HEK293 (cell line): ENCODE measurements at regions not wholly inside any gene's neighbourhood (a gene's known extent, or its start where the extent isn't known, plus 50 kb on each side); places are given as distances from the start of the nearest gene placed in this dataset.

Experiments used
- REPIN1 ChIP-seq: fragments of 450-650 bp; formaldehyde crosslinking; IDR thresholded peaks from 2 replicates; pipeline ENCODE4 v1.5.1; 2017; ENCODE audit warnings: missing biosample characterization, missing genetic modification characterization, low read depth
- SCRT2 ChIP-seq: fragments of 450-650 bp; formaldehyde crosslinking; IDR thresholded peaks from 2 replicates; pipeline ENCODE4 v1.5.1; 2016; ENCODE audit warnings: missing biosample characterization, missing genetic modification characterization
- SP7 ChIP-seq: fragments of 450-650 bp; formaldehyde crosslinking; IDR thresholded peaks from 2 replicates; pipeline ENCODE4 v1.5.1; 2016; ENCODE audit warnings: missing biosample characterization, missing genetic modification characterization
- YY1 ChIP-seq: fragments of 450-650 bp; formaldehyde crosslinking; IDR thresholded peaks from 2 replicates; pipeline ENCODE4 v1.5.1; 2018; ENCODE audit warnings: missing biosample characterization, missing genetic modification characterization
- ZBTB21 ChIP-seq: fragments of 450-650 bp; formaldehyde crosslinking; IDR thresholded peaks from 2 replicates; pipeline ENCODE4 v1.5.1; 2017; ENCODE audit warnings: missing biosample characterization, missing genetic modification characterization
- ZBTB48 ChIP-seq: fragments of 450-650 bp; formaldehyde crosslinking; IDR thresholded peaks from 2 replicates; pipeline ENCODE4 v1.5.1; 2016; ENCODE audit warnings: missing biosample characterization, missing genetic modification characterization
- ZFHX2 ChIP-seq: fragments of 450-650 bp; formaldehyde crosslinking; conservative IDR thresholded peaks from 2 replicates; pipeline ENCODE4 v1.5.1; 2016; ENCODE audit warnings: missing biosample characterization, missing genetic modification characterization
- ZFP3 ChIP-seq: fragments of 450-650 bp; formaldehyde crosslinking; IDR thresholded peaks from 2 replicates; pipeline ENCODE4 v1.5.1; 2016; ENCODE audit warnings: low read depth, missing biosample characterization, missing genetic modification characterization
- ZNF157 ChIP-seq: fragments of 450-650 bp; formaldehyde crosslinking; IDR thresholded peaks from 2 replicates; pipeline ENCODE4 v1.5.1; 2016; ENCODE audit warnings: missing biosample characterization, missing genetic modification characterization
- ZNF184 ChIP-seq: fragments of 450-650 bp; IDR thresholded peaks from 2 replicates; pipeline ENCODE4 v1.5.1; 2018; ENCODE audit warnings: missing biosample characterization, mild to moderate bottlenecking, missing genetic modification characterization
- ZNF341 ChIP-seq: fragments of 450-650 bp; formaldehyde crosslinking; IDR thresholded peaks from 2 replicates; pipeline ENCODE4; 2016; ENCODE audit warnings: low read depth, missing biosample characterization, missing genetic modification characterization
- ZNF354C ChIP-seq: fragments of 450-650 bp; formaldehyde crosslinking; IDR thresholded peaks from 2 replicates; pipeline ENCODE4 v1.5.1; 2016; ENCODE audit warnings: missing biosample characterization, missing genetic modification characterization, low read depth, borderline replicate concordance
- ZNF416 ChIP-seq: fragments of 450-650 bp; formaldehyde crosslinking; IDR thresholded peaks from 2 replicates; pipeline ENCODE4 v1.5.1; 2016; ENCODE audit warnings: missing biosample characterization, missing genetic modification characterization
- ZNF510 ChIP-seq: fragments of 450-650 bp; formaldehyde crosslinking; IDR thresholded peaks from 2 replicates; pipeline ENCODE4 v1.5.1; 2018; ENCODE audit warnings: mild to moderate bottlenecking, missing genetic modification characterization, missing biosample characterization; ENCODE audit not compliant: insufficient replicate concordance
- ZNF544 ChIP-seq: fragments of 450-650 bp; formaldehyde crosslinking; IDR thresholded peaks from 2 replicates; pipeline ENCODE4 v1.5.0; 2017; ENCODE audit warnings: missing biosample characterization, missing genetic modification characterization
- ZNF561 ChIP-seq: fragments of 450-650 bp; IDR thresholded peaks from 2 replicates; pipeline ENCODE4 v1.5.1; 2018; ENCODE audit warnings: missing biosample characterization, missing genetic modification characterization, borderline replicate concordance
- ZNF571 ChIP-seq: fragments of 450-650 bp; formaldehyde crosslinking; IDR thresholded peaks from 2 replicates; pipeline ENCODE4 v1.5.0; 2017; ENCODE audit warnings: missing biosample characterization, missing genetic modification characterization
- ZNF654 ChIP-seq: fragments of 450-650 bp; formaldehyde crosslinking; IDR thresholded peaks from 2 replicates; pipeline ENCODE4 v1.5.1; 2016; ENCODE audit warnings: low read depth, missing biosample characterization, missing genetic modification characterization
- ZNF777 ChIP-seq: fragments of 450-650 bp; formaldehyde crosslinking; IDR thresholded peaks from 2 replicates; pipeline ENCODE4 v1.5.1; 2017; ENCODE audit warnings: missing biosample characterization, missing genetic modification characterization, borderline replicate concordance
- ZNF791 ChIP-seq: fragments of 450-650 bp; formaldehyde crosslinking; IDR thresholded peaks from 2 replicates; pipeline ENCODE4 v1.5.1; 2016; ENCODE audit warnings: missing biosample characterization, missing genetic modification characterization
- ZSCAN23 ChIP-seq: fragments of 450-650 bp; formaldehyde crosslinking; IDR thresholded peaks from 2 replicates; pipeline ENCODE4 v1.5.1; 2016; ENCODE audit warnings: missing biosample characterization, missing genetic modification characterization
- ZSCAN30 ChIP-seq: fragments of 450-650 bp; IDR thresholded peaks from 2 replicates; pipeline ENCODE4 v1.5.1; 2018; ENCODE audit warnings: missing biosample characterization, mild to moderate bottlenecking, missing genetic modification characterization, moderate library complexity
- TF ChIP-seq, protein P1 (sequence below): fragments of 450-650 bp; formaldehyde crosslinking; IDR thresholded peaks from 2 replicates; pipeline ENCODE4 v1.5.1; 2016; ENCODE audit warnings: missing biosample characterization, missing genetic modification characterization, borderline replicate concordance
- TF ChIP-seq, protein P2 (sequence below): fragments of 450-650 bp; formaldehyde crosslinking; IDR thresholded peaks from 2 replicates; pipeline ENCODE4 v1.5.1; 2016; ENCODE audit warnings: missing biosample characterization, missing genetic modification characterization
- TF ChIP-seq, protein P3 (sequence below): fragments of 450-650 bp; formaldehyde crosslinking; IDR thresholded peaks from 2 replicates; pipeline ENCODE4 v1.5.1; 2016; ENCODE audit warnings: missing biosample characterization, missing genetic modification characterization
- TF ChIP-seq, protein P4 (sequence below): fragments of 450-650 bp; IDR thresholded peaks from 2 replicates; pipeline ENCODE4 v1.5.1; 2018; ENCODE audit warnings: missing biosample characterization, missing genetic modification characterization
- TF ChIP-seq, protein P5 (sequence below): fragments of 450-650 bp; formaldehyde crosslinking; IDR thresholded peaks from 2 replicates; pipeline ENCODE4 v1.5.1; 2016; ENCODE audit warnings: missing biosample characterization, missing genetic modification characterization
- TF ChIP-seq, protein P6 (sequence below): fragments of 450-650 bp; formaldehyde crosslinking; IDR thresholded peaks from 2 replicates; pipeline ENCODE4 v1.5.1; 2016; ENCODE audit warnings: missing biosample characterization, missing genetic modification characterization
- TF ChIP-seq, protein P7 (sequence below): fragments of 450-650 bp; formaldehyde crosslinking; IDR thresholded peaks from 2 replicates; pipeline ENCODE4 v1.5.1; 2016; ENCODE audit warnings: missing biosample characterization, missing genetic modification characterization

DNA sequence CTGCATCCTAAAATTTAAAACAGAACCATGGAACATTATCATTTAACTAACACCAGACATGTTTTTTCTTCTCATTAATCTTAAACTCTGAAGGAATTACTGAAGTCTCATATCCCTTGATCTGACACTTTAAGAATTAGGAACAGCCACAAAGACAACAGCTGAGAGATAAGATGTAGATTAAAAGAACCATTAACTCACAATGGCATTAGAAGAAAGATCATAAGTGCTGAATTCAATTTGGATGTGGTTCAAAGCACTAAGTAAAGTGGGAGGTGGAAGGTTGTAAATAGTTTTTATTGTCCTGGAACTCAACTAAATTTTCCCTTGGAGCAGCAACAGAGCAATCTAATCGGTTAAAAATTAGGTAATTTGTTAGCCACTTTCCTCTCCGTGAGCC is 199.0 kb upstream of the ATP2B1 start (continued):
- TF ChIP-seq, protein P1, sequence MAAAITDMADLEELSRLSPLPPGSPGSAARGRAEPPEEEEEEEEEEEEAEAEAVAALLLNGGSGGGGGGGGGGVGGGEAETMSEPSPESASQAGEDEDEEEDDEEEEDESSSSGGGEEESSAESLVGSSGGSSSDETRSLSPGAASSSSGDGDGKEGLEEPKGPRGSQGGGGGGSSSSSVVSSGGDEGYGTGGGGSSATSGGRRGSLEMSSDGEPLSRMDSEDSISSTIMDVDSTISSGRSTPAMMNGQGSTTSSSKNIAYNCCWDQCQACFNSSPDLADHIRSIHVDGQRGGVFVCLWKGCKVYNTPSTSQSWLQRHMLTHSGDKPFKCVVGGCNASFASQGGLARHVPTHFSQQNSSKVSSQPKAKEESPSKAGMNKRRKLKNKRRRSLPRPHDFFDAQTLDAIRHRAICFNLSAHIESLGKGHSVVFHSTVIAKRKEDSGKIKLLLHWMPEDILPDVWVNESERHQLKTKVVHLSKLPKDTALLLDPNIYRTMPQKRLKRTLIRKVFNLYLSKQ (tag by site-specific recombination) = no peak
- TF ChIP-seq YY1 (tag by site-specific recombination) (no peak), ZNF544 (tag by site-specific recombination) (no peak), ZNF571 (tag by site-specific recombination) (no peak), ZSCAN30 (tag by site-specific recombination) (no peak), SP7 (no peak), ZFP3 (tag by site-specific recombination) (no peak), ZNF510 (tag by site-specific recombination) (no peak), ZNF416 (no peak), ZNF341 (peak; percentile 26; the same call in 1 of the 2 replicates), ZNF777 (no peak), ZFHX2 (tag by site-specific recombination) (peak; percentile 20; the same call in 1 of the 2 replicates), REPIN1 (tag by site-specific recombination) (no peak), ZBTB21 (tag by site-specific recombination) (no peak), ZNF354C (no peak), ZNF654 (tag by site-specific recombination) (no peak), ZNF184 (tag by site-specific recombination) (no peak), ZNF791 (tag by site-specific recombination) (no peak), ZNF561 (tag by site-specific recombination) (no peak), ZBTB48 (tag by site-specific recombination) (no peak), ZNF157 (tag by site-specific recombination) (no peak), SCRT2 (tag by site-specific recombination) (no peak), ZSCAN23 (tag by site-specific recombination) (no peak)
- TF ChIP-seq, protein P2, sequence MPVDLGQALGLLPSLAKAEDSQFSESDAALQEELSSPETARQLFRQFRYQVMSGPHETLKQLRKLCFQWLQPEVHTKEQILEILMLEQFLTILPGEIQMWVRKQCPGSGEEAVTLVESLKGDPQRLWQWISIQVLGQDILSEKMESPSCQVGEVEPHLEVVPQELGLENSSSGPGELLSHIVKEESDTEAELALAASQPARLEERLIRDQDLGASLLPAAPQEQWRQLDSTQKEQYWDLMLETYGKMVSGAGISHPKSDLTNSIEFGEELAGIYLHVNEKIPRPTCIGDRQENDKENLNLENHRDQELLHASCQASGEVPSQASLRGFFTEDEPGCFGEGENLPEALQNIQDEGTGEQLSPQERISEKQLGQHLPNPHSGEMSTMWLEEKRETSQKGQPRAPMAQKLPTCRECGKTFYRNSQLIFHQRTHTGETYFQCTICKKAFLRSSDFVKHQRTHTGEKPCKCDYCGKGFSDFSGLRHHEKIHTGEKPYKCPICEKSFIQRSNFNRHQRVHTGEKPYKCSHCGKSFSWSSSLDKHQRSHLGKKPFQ (tag by site-specific recombination) = no peak
- TF ChIP-seq, protein P3, sequence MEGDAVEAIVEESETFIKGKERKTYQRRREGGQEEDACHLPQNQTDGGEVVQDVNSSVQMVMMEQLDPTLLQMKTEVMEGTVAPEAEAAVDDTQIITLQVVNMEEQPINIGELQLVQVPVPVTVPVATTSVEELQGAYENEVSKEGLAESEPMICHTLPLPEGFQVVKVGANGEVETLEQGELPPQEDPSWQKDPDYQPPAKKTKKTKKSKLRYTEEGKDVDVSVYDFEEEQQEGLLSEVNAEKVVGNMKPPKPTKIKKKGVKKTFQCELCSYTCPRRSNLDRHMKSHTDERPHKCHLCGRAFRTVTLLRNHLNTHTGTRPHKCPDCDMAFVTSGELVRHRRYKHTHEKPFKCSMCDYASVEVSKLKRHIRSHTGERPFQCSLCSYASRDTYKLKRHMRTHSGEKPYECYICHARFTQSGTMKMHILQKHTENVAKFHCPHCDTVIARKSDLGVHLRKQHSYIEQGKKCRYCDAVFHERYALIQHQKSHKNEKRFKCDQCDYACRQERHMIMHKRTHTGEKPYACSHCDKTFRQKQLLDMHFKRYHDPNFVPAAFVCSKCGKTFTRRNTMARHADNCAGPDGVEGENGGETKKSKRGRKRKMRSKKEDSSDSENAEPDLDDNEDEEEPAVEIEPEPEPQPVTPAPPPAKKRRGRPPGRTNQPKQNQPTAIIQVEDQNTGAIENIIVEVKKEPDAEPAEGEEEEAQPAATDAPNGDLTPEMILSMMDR (tag by site-specific recombination) = no peak
- TF ChIP-seq, protein P4, sequence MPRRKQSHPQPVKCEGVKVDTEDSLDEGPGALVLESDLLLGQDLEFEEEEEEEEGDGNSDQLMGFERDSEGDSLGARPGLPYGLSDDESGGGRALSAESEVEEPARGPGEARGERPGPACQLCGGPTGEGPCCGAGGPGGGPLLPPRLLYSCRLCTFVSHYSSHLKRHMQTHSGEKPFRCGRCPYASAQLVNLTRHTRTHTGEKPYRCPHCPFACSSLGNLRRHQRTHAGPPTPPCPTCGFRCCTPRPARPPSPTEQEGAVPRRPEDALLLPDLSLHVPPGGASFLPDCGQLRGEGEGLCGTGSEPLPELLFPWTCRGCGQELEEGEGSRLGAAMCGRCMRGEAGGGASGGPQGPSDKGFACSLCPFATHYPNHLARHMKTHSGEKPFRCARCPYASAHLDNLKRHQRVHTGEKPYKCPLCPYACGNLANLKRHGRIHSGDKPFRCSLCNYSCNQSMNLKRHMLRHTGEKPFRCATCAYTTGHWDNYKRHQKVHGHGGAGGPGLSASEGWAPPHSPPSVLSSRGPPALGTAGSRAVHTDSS (tag by site-specific recombination) = no peak
- TF ChIP-seq, protein P5, sequence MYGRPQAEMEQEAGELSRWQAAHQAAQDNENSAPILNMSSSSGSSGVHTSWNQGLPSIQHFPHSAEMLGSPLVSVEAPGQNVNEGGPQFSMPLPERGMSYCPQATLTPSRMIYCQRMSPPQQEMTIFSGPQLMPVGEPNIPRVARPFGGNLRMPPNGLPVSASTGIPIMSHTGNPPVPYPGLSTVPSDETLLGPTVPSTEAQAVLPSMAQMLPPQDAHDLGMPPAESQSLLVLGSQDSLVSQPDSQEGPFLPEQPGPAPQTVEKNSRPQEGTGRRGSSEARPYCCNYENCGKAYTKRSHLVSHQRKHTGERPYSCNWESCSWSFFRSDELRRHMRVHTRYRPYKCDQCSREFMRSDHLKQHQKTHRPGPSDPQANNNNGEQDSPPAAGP = no peak
- TF ChIP-seq, protein P6, sequence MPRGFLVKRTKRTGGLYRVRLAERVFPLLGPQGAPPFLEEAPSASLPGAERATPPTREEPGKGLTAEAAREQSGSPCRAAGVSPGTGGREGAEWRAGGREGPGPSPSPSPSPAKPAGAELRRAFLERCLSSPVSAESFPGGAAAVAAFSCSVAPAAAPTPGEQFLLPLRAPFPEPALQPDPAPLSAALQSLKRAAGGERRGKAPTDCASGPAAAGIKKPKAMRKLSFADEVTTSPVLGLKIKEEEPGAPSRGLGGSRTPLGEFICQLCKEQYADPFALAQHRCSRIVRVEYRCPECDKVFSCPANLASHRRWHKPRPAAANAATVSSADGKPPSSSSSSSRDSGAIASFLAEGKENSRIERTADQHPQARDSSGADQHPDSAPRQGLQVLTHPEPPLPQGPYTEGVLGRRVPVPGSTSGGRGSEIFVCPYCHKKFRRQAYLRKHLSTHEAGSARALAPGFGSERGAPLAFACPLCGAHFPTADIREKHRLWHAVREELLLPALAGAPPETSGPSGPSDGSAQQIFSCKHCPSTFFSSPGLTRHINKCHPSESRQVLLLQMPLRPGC (tag by site-specific recombination) = no peak
- TF ChIP-seq, protein P7, sequence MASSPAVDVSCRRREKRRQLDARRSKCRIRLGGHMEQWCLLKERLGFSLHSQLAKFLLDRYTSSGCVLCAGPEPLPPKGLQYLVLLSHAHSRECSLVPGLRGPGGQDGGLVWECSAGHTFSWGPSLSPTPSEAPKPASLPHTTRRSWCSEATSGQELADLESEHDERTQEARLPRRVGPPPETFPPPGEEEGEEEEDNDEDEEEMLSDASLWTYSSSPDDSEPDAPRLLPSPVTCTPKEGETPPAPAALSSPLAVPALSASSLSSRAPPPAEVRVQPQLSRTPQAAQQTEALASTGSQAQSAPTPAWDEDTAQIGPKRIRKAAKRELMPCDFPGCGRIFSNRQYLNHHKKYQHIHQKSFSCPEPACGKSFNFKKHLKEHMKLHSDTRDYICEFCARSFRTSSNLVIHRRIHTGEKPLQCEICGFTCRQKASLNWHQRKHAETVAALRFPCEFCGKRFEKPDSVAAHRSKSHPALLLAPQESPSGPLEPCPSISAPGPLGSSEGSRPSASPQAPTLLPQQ (tag by site-specific recombination) = no peak
